ENCODE measurements at regions not wholly inside any gene's neighbourhood (a gene's known extent, or its start where the extent isn't known, plus 50 kb on each side); places are given as distances from the start of the nearest gene placed in this dataset.

DNA sequence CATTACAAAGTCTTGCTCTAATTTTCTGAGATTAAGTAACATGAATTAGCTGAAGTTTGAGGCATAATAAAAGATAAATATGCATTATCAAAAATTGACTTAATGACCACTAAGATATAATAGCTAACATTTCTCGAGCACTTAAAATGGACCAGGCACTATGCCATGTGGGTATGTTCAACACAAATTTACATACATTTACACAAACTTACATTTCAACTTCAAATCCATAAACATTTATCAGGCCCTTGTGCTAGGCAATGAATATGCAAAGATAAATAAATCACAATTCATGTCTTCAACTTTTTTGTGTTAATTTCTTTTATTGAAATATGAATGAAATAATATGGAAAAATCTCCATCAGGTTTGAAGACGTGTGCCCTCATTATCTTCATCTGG lies 108.7 kb downstream of the GAS2L3 start:
- TF ChIP-seq, protein P1, sequence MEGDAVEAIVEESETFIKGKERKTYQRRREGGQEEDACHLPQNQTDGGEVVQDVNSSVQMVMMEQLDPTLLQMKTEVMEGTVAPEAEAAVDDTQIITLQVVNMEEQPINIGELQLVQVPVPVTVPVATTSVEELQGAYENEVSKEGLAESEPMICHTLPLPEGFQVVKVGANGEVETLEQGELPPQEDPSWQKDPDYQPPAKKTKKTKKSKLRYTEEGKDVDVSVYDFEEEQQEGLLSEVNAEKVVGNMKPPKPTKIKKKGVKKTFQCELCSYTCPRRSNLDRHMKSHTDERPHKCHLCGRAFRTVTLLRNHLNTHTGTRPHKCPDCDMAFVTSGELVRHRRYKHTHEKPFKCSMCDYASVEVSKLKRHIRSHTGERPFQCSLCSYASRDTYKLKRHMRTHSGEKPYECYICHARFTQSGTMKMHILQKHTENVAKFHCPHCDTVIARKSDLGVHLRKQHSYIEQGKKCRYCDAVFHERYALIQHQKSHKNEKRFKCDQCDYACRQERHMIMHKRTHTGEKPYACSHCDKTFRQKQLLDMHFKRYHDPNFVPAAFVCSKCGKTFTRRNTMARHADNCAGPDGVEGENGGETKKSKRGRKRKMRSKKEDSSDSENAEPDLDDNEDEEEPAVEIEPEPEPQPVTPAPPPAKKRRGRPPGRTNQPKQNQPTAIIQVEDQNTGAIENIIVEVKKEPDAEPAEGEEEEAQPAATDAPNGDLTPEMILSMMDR (IDR thresholded peaks at IDR 0.05), result no peak
- TF ChIP-seq EP300 (IDR thresholded peaks at IDR 0.05) (no peak), POLR2A (IDR thresholded peaks at IDR 0.05) (no peak)

Data from gastroesophageal sphincter (tissue), 3 donors.